ENCODE measurements at regions not wholly inside any gene's neighbourhood (a gene's known extent, or its start where the extent isn't known, plus 50 kb on each side); places are given as distances from the start of the nearest gene placed in this dataset.

GRCh38 chr9:28289746-28290145 lies 716.5 kb upstream of the C9orf72 start:
- H3K27me3 ChIP-seq (ENCODE audit: control insufficient read depth in 1 of 2, insufficient read depth in 2 of 2, low read length in 2 of 2) = no peaks in the 10 kb centered on the region
- no peaks in the 10 kb centered on the region for H3K9me3 ChIP-seq (ENCODE audit: low read length)
- H2AFZ ChIP-seq (ENCODE audit: low read length) = no peak overlapping the region
- in situ Hi-C loops (cut with HindIII; ENCODE audit: extremely low pct_ligation_motif_present, low pct_unique_long_range_greater_than_20kb) = no loop called here
- DNase-seq (ENCODE audit: low spot score) (no peak), FAIRE-seq (no peak), ATAC-seq (no peak)
- TF ChIP-seq TOPORS (CRISPR knock-in tag; IDR thresholded peaks at IDR 0.05) (no peak), SNAPC2 (CRISPR knock-in tag; IDR thresholded peaks at IDR 0.05) (no peak), ONECUT2 (CRISPR knock-in tag; IDR thresholded peaks at IDR 0.05) (no peak), NR2F2 (IDR thresholded peaks at IDR 0.05; ENCODE audit: borderline replicate concordance, low read depth) (no peak), ZSCAN31 (CRISPR knock-in tag; IDR thresholded peaks at IDR 0.05; ENCODE audit: low read depth) (no peak), TBP (CRISPR knock-in tag; IDR thresholded peaks at IDR 0.05) (no peak), ZNF280B (CRISPR knock-in tag; IDR thresholded peaks at IDR 0.05; ENCODE audit: borderline replicate concordance) (no peak), ZIK1 (CRISPR knock-in tag; IDR thresholded peaks at IDR 0.05; ENCODE audit: borderline replicate concordance, low read depth) (no peak), NFYC (CRISPR knock-in tag; IDR thresholded peaks at IDR 0.05) (no peak), HNF1A (IDR thresholded peaks at IDR 0.05; ENCODE audit: low read depth) (no peak), HNF1A (CRISPR knock-in tag; IDR thresholded peaks at IDR 0.05; ENCODE audit: borderline replicate concordance) (no peak), ZNF10 (CRISPR knock-in tag; IDR thresholded peaks at IDR 0.05; ENCODE audit: borderline replicate concordance, low read depth) (no peak), ZSCAN12 (CRISPR knock-in tag; IDR thresholded peaks at IDR 0.05) (no peak), MTF2 (CRISPR knock-in tag; IDR thresholded peaks at IDR 0.05; ENCODE audit: borderline replicate concordance) (no peak), ZNF292 (CRISPR knock-in tag; IDR thresholded peaks at IDR 0.05; ENCODE audit: borderline replicate concordance, low read depth) (no peak), SMYD3 (CRISPR knock-in tag; IDR thresholded peaks at IDR 0.05) (no peak), RCOR2 (CRISPR knock-in tag; IDR thresholded peaks at IDR 0.05) (no peak), ZBTB3 (CRISPR knock-in tag; IDR thresholded peaks at IDR 0.05; ENCODE audit: borderline replicate concordance, low read depth) (no peak), RFX3 (CRISPR knock-in tag; IDR thresholded peaks at IDR 0.05) (no peak), ZNF790 (CRISPR knock-in tag; IDR thresholded peaks at IDR 0.05; ENCODE audit: borderline replicate concordance) (no peak), ADNP (CRISPR knock-in tag; IDR thresholded peaks at IDR 0.05) (no peak)
- no peak overlapping the region for H3K4me3 ChIP-seq (replicated peaks in 1 of 3; ENCODE audit: insufficient read depth in 1 of 3, low read depth in 2 of 3, low read length in 3 of 3)
- no peaks in the 10 kb centered on the region for H3K79me2 ChIP-seq (ENCODE audit: insufficient read depth, low read length)
- H3K4me2 ChIP-seq (ENCODE audit: low read depth, low read length) = no peak overlapping the region
- H3K4me1 ChIP-seq (ENCODE audit: insufficient read depth, low read length) = no peaks in the 10 kb centered on the region
- no peak overlapping the region for H3K27ac ChIP-seq (ENCODE audit: extremely low read length, insufficient read depth, low read length)
- H3K9ac ChIP-seq (ENCODE audit: insufficient read depth, low read depth, low read length) = no peak overlapping the region
- no TSS peak for BruUV-seq (replicated peaks)
- intact Hi-C loops (cut with micrococcal nuclease; ENCODE audit: unreplicated experiment) = no loop called here
- CTCF ChIA-PET (ENCODE audit: low intra/inter-chr PET ratio, low total read pairs) = no interaction called here
- no peaks in the 10 kb centered on the region for H4K20me1 ChIP-seq (ENCODE audit: insufficient read depth, low read length)
- H3K36me3 ChIP-seq (replicated peaks in 1 of 2; ENCODE audit: control insufficient read depth in 1 of 2, insufficient read depth in 2 of 2, low read length in 2 of 2) = no peaks in the 10 kb centered on the region
- POLR2A ChIA-PET = no interaction called here
